ENCODE measurements at regions not wholly inside any gene's neighbourhood (a gene's known extent, or its start where the extent isn't known, plus 50 kb on each side); places are given as distances from the start of the nearest gene placed in this dataset.

- H3K9me3 ChIP-seq (ENCODE audit: control insufficient read depth in 2 of 2, insufficient read depth in 1 of 2, low read length in 1 of 2): no peaks in the 10 kb centered on the region
- DNase-seq (ENCODE audit: low read depth in 6 of 9, low spot score in 9 of 9): no peak
- H3K36me3 ChIP-seq (ENCODE audit: control insufficient read depth in 2 of 2, insufficient read depth in 2 of 2, low read length in 1 of 2): no peaks in the 10 kb centered on the region
- no peaks in the 10 kb centered on the region for H3K4me1 ChIP-seq (ENCODE audit: control insufficient read depth in 2 of 2, insufficient read depth in 2 of 2, low read length in 2 of 2)
- WGBS: 91% methylated on average over 1 of the region's 1 CpG
- H3K27me3 ChIP-seq (ENCODE audit: control insufficient read depth in 2 of 2, insufficient read depth in 1 of 2, low read length in 1 of 2): no peaks in the 10 kb centered on the region
- no peak overlapping the region for H3K27ac ChIP-seq (ENCODE audit: low read depth in 1 of 2, low read length in 1 of 2)
- no peak overlapping the region for H3K4me3 ChIP-seq (ENCODE audit: low read length in 2 of 2)
These were observed 202.1 kb downstream of the NOVA1 start for GRCh38 chr14:26395726-26396125.

- Histone ChIP-seq H3K27ac (ENCODE audit: low read depth in 1 of 2, low read length in 1 of 2) (no peak overlapping the region), H3K27me3 (ENCODE audit: control insufficient read depth in 2 of 2, insufficient read depth in 1 of 2, low read length in 1 of 2) (no peaks in the 10 kb centered on the region), H3K36me3 (ENCODE audit: control insufficient read depth in 2 of 2, insufficient read depth in 2 of 2, low read length in 1 of 2) (no peaks in the 10 kb centered on the region), H3K9me3 (ENCODE audit: control insufficient read depth in 2 of 2, insufficient read depth in 1 of 2, low read length in 1 of 2) (no peaks in the 10 kb centered on the region), H3K4me3 (ENCODE audit: low read length in 2 of 2) (no peak overlapping the region), H3K4me1 (ENCODE audit: control insufficient read depth in 2 of 2, insufficient read depth in 2 of 2, low read length in 2 of 2) (no peaks in the 10 kb centered on the region)
- 43% methylated on average over 4 of the region's 4 CpGs for WGBS
- no peak for DNase-seq (ENCODE audit: low read depth in 6 of 9, low spot score in 9 of 9)
These were observed 203.6 kb downstream of the NOVA1 start for GRCh38 chr14:26394150-26394810.

GRCh38 chr14:26392498-26392897 lies 205.3 kb downstream of the NOVA1 start:
- no peaks in the 10 kb centered on the region for H3K9me3 ChIP-seq (ENCODE audit: control insufficient read depth in 2 of 2, insufficient read depth in 1 of 2, low read length in 1 of 2)
- DNase-seq (ENCODE audit: low read depth in 6 of 9, low spot score in 9 of 9): no peak
- no peaks in the 10 kb centered on the region for H3K36me3 ChIP-seq (ENCODE audit: control insufficient read depth in 2 of 2, insufficient read depth in 2 of 2, low read length in 1 of 2)
- H3K27ac ChIP-seq (ENCODE audit: low read depth in 1 of 2, low read length in 1 of 2): no peak overlapping the region
- H3K27me3 ChIP-seq (ENCODE audit: control insufficient read depth in 2 of 2, insufficient read depth in 1 of 2, low read length in 1 of 2): no peaks in the 10 kb centered on the region
- no peaks in the 10 kb centered on the region for H3K4me1 ChIP-seq (ENCODE audit: control insufficient read depth in 2 of 2, insufficient read depth in 2 of 2, low read length in 2 of 2)
- H3K4me3 ChIP-seq (ENCODE audit: low read length in 2 of 2): no peak overlapping the region
- WGBS: 64% methylated on average over 7 of the region's 7 CpGs

- no peak for DNase-seq (ENCODE audit: low read depth in 6 of 9, low spot score in 9 of 9)
- Histone ChIP-seq H3K27ac (ENCODE audit: low read depth in 1 of 2, low read length in 1 of 2) (no peak overlapping the region), H3K9me3 (ENCODE audit: control insufficient read depth in 2 of 2, insufficient read depth in 1 of 2, low read length in 1 of 2) (no peaks in the 10 kb centered on the region), H3K27me3 (ENCODE audit: control insufficient read depth in 2 of 2, insufficient read depth in 1 of 2, low read length in 1 of 2) (no peaks in the 10 kb centered on the region), H3K4me3 (ENCODE audit: low read length in 2 of 2) (no peak overlapping the region), H3K4me1 (ENCODE audit: control insufficient read depth in 2 of 2, insufficient read depth in 2 of 2, low read length in 2 of 2) (no peaks in the 10 kb centered on the region), H3K36me3 (ENCODE audit: control insufficient read depth in 2 of 2, insufficient read depth in 2 of 2, low read length in 1 of 2) (no peaks in the 10 kb centered on the region)
- WGBS: 81% methylated on average over 2 of the region's 2 CpGs
These were observed 208.0 kb downstream of the NOVA1 start for GRCh38 chr14:26389646-26390508.

GRCh38 chr14:26385310-26385709 lies 212.5 kb downstream of the NOVA1 start:
- Histone ChIP-seq H3K27ac (ENCODE audit: low read depth in 1 of 2, low read length in 1 of 2) (no peak overlapping the region), H3K4me1 (ENCODE audit: control insufficient read depth in 2 of 2, insufficient read depth in 2 of 2, low read length in 2 of 2) (no peaks in the 10 kb centered on the region), H3K4me3 (ENCODE audit: low read length in 2 of 2) (no peak overlapping the region), H3K36me3 (ENCODE audit: control insufficient read depth in 2 of 2, insufficient read depth in 2 of 2, low read length in 1 of 2) (no peaks in the 10 kb centered on the region), H3K27me3 (ENCODE audit: control insufficient read depth in 2 of 2, insufficient read depth in 1 of 2, low read length in 1 of 2) (no peaks in the 10 kb centered on the region), H3K9me3 (ENCODE audit: control insufficient read depth in 2 of 2, insufficient read depth in 1 of 2, low read length in 1 of 2) (no peaks in the 10 kb centered on the region)
- no peak for DNase-seq (ENCODE audit: low read depth in 6 of 9, low spot score in 9 of 9)
- 78% methylated on average over 3 of the region's 3 CpGs for WGBS

- no peak overlapping the region for H3K4me3 ChIP-seq (ENCODE audit: low read length in 2 of 2)
- H3K9me3 ChIP-seq (ENCODE audit: control insufficient read depth in 2 of 2, insufficient read depth in 1 of 2, low read length in 1 of 2): no peaks in the 10 kb centered on the region
- H3K4me1 ChIP-seq (ENCODE audit: control insufficient read depth in 2 of 2, insufficient read depth in 2 of 2, low read length in 2 of 2): no peaks in the 10 kb centered on the region
- DNase-seq (ENCODE audit: low read depth in 6 of 9, low spot score in 9 of 9): no peak
- no peaks in the 10 kb centered on the region for H3K27me3 ChIP-seq (ENCODE audit: control insufficient read depth in 2 of 2, insufficient read depth in 1 of 2, low read length in 1 of 2)
- no peak overlapping the region for H3K27ac ChIP-seq (ENCODE audit: low read depth in 1 of 2, low read length in 1 of 2)
- H3K36me3 ChIP-seq (ENCODE audit: control insufficient read depth in 2 of 2, insufficient read depth in 2 of 2, low read length in 1 of 2): no peaks in the 10 kb centered on the region
- WGBS: 94% methylated on average over 6 of the region's 6 CpGs
These were observed 214.7 kb downstream of the NOVA1 start for GRCh38 chr14:26382901-26383685.

GRCh38 chr14:26381405-26381804 lies 216.4 kb downstream of the NOVA1 start:
- Histone ChIP-seq H3K9me3 (ENCODE audit: control insufficient read depth in 2 of 2, insufficient read depth in 1 of 2, low read length in 1 of 2) (no peaks in the 10 kb centered on the region), H3K27me3 (ENCODE audit: control insufficient read depth in 2 of 2, insufficient read depth in 1 of 2, low read length in 1 of 2) (no peaks in the 10 kb centered on the region), H3K4me3 (ENCODE audit: low read length in 2 of 2) (no peak overlapping the region), H3K36me3 (ENCODE audit: control insufficient read depth in 2 of 2, insufficient read depth in 2 of 2, low read length in 1 of 2) (no peaks in the 10 kb centered on the region), H3K27ac (ENCODE audit: low read depth in 1 of 2, low read length in 1 of 2) (no peak overlapping the region), H3K4me1 (ENCODE audit: control insufficient read depth in 2 of 2, insufficient read depth in 2 of 2, low read length in 2 of 2) (no peaks in the 10 kb centered on the region)
- DNase-seq (ENCODE audit: low read depth in 6 of 9, low spot score in 9 of 9): no peak
- 71% methylated on average over 2 of the region's 2 CpGs for WGBS

GRCh38 chr14:26380637-26381036 lies 217.2 kb downstream of the NOVA1 start:
- H3K27me3 ChIP-seq (ENCODE audit: control insufficient read depth in 2 of 2, insufficient read depth in 1 of 2, low read length in 1 of 2): no peaks in the 10 kb centered on the region
- DNase-seq (ENCODE audit: low read depth in 6 of 9, low spot score in 9 of 9): no peak
- H3K9me3 ChIP-seq (ENCODE audit: control insufficient read depth in 2 of 2, insufficient read depth in 1 of 2, low read length in 1 of 2): no peaks in the 10 kb centered on the region
- no peak overlapping the region for H3K27ac ChIP-seq (ENCODE audit: low read depth in 1 of 2, low read length in 1 of 2)
- WGBS: 95% methylated on average over 1 of the region's 1 CpG
- no peaks in the 10 kb centered on the region for H3K4me1 ChIP-seq (ENCODE audit: control insufficient read depth in 2 of 2, insufficient read depth in 2 of 2, low read length in 2 of 2)
- no peak overlapping the region for H3K4me3 ChIP-seq (ENCODE audit: low read length in 2 of 2)
- no peaks in the 10 kb centered on the region for H3K36me3 ChIP-seq (ENCODE audit: control insufficient read depth in 2 of 2, insufficient read depth in 2 of 2, low read length in 1 of 2)

GRCh38 chr14:26379951-26380350 lies 217.9 kb downstream of the NOVA1 start:
- no peak overlapping the region for H3K4me3 ChIP-seq (ENCODE audit: low read length in 2 of 2)
- no peaks in the 10 kb centered on the region for H3K4me1 ChIP-seq (ENCODE audit: control insufficient read depth in 2 of 2, insufficient read depth in 2 of 2, low read length in 2 of 2)
- WGBS: 82% methylated on average over 1 of the region's 1 CpG
- no peaks in the 10 kb centered on the region for H3K36me3 ChIP-seq (ENCODE audit: control insufficient read depth in 2 of 2, insufficient read depth in 2 of 2, low read length in 1 of 2)
- no peak for DNase-seq (ENCODE audit: low read depth in 6 of 9, low spot score in 9 of 9)
- no peaks in the 10 kb centered on the region for H3K27me3 ChIP-seq (ENCODE audit: control insufficient read depth in 2 of 2, insufficient read depth in 1 of 2, low read length in 1 of 2)
- no peak overlapping the region for H3K27ac ChIP-seq (ENCODE audit: low read depth in 1 of 2, low read length in 1 of 2)
- no peaks in the 10 kb centered on the region for H3K9me3 ChIP-seq (ENCODE audit: control insufficient read depth in 2 of 2, insufficient read depth in 1 of 2, low read length in 1 of 2)
